ENCODE measurements at regions not wholly inside any gene's neighbourhood (a gene's known extent, or its start where the extent isn't known, plus 50 kb on each side); places are given as distances from the start of the nearest gene placed in this dataset.
A peak's percentile ranks its signal among the peaks of the same experiment; 100 is the strongest.

DNA sequence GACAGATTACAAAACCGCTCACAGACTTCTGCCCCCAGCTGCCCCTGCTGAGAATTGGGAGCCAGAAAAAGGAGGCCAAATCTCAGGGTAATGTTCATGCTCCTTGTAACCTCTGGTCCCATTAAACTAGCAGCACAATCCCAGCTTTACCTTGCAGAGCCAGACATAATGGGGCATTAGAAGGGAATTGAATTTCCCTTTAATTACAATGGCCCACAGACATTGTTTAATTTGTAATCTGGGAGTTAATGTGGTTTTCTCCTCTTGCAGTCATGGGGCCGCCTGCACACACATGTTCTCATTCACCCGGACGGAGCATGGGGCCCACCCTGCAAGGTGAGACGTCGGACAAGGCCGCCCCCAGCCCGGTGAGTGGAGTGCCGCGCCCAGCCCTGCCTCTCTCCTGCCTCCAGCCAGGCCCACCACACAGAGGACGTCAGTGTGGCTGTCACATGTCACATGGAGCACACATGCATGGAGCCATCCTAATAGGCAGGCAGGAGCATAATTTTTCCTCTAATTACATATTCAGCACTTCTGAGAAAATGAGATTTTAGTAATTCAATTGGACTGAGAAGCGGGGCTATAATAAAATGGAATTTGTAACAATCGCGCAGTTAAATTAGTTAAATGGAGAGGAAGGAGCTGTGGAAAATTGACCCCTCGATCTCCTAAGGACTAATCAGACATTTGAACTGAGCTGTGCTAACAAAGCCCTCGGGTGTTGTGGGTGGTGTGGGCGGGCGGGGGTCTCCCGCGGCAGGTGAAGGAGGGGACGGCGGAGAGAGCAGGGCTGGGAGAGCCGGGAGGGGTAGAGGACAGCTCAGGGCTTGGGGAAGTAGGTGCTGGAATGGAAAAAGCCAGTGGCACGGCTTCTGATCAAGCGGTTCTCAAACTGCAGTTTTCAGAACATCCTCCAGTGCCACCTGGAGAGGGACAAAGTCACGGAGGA is 87.7 kb downstream of the ENGASE start:
- H3K4me3 ChIP-seq (ENCODE audit: low read depth, low read length) = no peak overlapping the region
- TF ChIP-seq, protein P1, sequence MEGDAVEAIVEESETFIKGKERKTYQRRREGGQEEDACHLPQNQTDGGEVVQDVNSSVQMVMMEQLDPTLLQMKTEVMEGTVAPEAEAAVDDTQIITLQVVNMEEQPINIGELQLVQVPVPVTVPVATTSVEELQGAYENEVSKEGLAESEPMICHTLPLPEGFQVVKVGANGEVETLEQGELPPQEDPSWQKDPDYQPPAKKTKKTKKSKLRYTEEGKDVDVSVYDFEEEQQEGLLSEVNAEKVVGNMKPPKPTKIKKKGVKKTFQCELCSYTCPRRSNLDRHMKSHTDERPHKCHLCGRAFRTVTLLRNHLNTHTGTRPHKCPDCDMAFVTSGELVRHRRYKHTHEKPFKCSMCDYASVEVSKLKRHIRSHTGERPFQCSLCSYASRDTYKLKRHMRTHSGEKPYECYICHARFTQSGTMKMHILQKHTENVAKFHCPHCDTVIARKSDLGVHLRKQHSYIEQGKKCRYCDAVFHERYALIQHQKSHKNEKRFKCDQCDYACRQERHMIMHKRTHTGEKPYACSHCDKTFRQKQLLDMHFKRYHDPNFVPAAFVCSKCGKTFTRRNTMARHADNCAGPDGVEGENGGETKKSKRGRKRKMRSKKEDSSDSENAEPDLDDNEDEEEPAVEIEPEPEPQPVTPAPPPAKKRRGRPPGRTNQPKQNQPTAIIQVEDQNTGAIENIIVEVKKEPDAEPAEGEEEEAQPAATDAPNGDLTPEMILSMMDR (IDR thresholded peaks at IDR 0.05; ENCODE audit: control insufficient read depth, extremely low read depth, insufficient read depth) = no peak
- no peak for DNase-seq (ENCODE audit: low read depth)

DNA sequence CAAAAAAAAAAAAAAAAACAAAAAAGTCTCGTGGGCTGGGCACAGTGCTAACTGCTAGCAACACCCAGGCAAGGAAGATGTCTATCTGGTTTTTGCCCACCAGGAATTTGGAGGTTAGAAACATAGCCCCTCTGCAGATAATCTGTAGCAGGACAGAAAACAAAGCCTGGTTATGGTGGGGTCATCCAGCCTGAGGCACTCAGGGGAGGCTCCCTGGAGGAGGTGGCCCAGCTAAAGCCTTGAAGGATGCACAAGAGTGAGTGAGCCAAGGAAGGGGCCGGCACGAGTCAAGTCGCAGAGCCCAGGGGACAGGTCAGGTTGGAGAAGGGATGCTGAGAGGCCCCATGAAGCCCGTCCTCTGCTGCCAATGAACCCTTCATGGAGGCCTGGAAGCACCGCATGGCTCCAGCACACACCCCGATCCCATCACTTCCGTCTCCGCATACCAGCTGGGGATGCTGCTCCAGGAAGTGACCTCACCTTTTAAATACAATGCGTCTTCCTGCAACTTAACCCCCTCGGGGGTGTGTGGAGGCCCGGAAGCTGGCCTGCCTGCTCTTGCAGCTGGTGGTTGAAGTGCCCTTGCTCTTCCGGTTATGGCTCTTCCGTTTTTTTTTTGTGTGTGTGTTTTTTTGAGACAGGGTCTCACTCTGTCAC is 86.5 kb downstream of the ENGASE start:
- DNase-seq (ENCODE audit: low read depth) = no peak
- no peak overlapping the region for H3K4me3 ChIP-seq (ENCODE audit: low read depth, low read length)
- TF ChIP-seq, protein P1 (IDR thresholded peaks at IDR 0.05; ENCODE audit: control insufficient read depth, extremely low read depth, insufficient read depth) = no peak

DNA sequence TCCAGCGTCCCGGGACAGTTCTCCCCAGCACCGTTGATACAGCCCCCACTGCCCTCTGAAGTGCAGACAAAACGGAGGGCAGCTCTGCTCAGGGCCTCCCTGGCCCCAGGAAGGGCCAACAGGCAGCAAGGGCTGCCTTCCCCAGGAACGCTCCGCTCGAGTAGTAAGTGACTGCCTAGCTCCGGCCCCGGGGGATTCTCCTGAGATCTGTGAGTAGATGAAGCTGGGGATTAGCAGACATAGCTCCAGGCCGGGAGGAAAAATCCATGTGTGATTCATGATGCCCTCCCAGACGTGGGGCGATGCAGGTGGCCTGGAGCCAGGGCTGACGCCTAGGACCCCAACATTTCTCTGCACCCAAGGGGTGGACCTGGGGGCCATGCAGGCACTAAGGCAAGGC is 85.3 kb downstream of the ENGASE start:
- DNase-seq (ENCODE audit: low read depth) = no peak
- TF ChIP-seq, protein P1 (IDR thresholded peaks at IDR 0.05; ENCODE audit: control insufficient read depth, extremely low read depth, insufficient read depth) = no peak
- no peak overlapping the region for H3K4me3 ChIP-seq (ENCODE audit: low read depth, low read length)

DNA sequence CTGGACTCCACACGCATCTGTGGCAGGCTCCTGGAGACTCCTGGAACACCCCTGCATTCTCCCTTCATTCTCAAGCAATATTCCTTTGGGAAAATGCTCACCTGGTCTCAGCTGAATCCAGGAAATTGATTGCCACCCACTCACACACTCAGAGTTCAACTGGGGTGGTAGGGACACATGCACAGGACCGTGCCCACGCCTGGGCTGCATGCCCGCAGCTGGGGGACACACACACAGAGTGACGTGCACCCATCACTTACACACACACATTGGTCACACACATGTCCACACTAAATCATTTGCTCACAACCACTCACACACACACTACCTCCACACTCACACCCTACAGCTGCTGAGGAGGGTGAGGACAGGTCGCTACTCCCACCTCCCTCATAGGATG is 84.8 kb downstream of the ENGASE start:
- TF ChIP-seq, protein P1 (IDR thresholded peaks at IDR 0.05; ENCODE audit: control insufficient read depth, extremely low read depth, insufficient read depth) = no peak
- no peak overlapping the region for H3K4me3 ChIP-seq (ENCODE audit: low read depth, low read length)
- DNase-seq (ENCODE audit: low read depth) = no peak

DNA sequence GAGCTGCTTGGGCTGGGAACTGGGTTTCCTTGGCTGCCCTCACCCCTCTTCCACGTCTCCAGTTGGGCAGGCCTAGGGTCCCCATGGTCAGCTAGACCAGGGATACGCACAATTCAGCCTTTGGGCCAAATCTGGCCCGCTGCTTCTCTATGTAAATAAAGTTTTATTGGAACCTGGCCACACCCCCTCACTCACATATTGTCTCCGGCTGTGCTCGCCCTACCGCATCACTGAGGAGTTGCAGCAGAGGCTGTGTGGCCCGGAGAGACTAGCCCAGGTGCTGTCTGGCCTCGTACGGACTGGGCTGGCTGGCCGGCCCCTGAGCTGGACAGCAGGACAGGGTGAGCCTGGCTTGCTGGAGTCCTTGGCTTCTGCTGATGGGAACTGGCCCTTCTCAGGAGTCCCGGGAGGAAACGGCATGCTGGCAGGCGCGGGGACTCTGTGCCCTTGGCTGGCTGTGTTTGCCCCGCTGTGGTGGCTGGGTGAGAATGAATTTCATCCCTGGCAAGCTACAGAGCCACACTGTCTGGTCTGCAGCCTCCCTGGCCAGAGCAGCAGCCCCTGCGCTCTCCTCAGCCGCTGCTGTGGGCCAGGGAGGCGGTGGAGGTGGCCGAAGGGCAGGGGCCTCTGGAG is 82.0 kb downstream of the ENGASE start:
- DNase-seq (ENCODE audit: low read depth) = peak; percentile 25
- TF ChIP-seq, protein P1 (IDR thresholded peaks at IDR 0.05; ENCODE audit: control insufficient read depth, extremely low read depth, insufficient read depth) = no peak
- no peak overlapping the region for H3K4me3 ChIP-seq (ENCODE audit: low read depth, low read length)

DNA sequence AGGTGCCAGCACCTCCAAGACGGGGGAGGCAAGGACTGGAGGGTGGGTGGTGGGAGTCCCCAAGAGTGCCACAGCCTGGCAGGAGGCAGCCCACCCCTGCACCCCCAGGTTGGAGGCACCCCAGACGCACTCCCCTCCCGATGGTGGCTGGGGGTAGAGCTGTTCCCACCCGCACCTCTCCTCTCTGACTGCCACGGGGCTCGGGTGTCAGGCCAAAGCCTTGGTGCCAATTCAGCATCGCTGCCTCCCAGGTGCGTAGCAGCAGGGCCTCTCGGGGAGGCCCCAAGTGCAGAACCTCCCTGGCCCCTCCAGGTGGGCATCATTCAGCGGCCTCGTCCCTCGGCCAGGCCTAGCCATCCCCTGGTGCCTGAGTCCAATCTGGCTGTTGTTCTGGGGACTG is 81.1 kb downstream of the ENGASE start:
- no peak for DNase-seq (ENCODE audit: low read depth)
- TF ChIP-seq, protein P1 (IDR thresholded peaks at IDR 0.05; ENCODE audit: control insufficient read depth, extremely low read depth, insufficient read depth) = no peak
- H3K4me3 ChIP-seq (ENCODE audit: low read depth, low read length) = no peak overlapping the region

All from LNCaP clone FGC (cell line).